Activated CD4-positive, alpha-beta T cell treated with anti-CD3 and anti-CD28 coated beads for 24 hours (primary cell): ENCODE measurements at regions not wholly inside any gene's neighbourhood (a gene's known extent, or its start where the extent isn't known, plus 50 kb on each side); places are given as distances from the start of the nearest gene placed in this dataset.
A peak's percentile ranks its signal among the peaks of the same experiment; 100 is the strongest.

Source experiments
- DNase-seq, 2 donors: peaks; one replicate each; pipeline ENCODE4 v3.0.0-alpha.2; 2020; ENCODE audit warnings: low read depth in 2 of 2

DNA sequence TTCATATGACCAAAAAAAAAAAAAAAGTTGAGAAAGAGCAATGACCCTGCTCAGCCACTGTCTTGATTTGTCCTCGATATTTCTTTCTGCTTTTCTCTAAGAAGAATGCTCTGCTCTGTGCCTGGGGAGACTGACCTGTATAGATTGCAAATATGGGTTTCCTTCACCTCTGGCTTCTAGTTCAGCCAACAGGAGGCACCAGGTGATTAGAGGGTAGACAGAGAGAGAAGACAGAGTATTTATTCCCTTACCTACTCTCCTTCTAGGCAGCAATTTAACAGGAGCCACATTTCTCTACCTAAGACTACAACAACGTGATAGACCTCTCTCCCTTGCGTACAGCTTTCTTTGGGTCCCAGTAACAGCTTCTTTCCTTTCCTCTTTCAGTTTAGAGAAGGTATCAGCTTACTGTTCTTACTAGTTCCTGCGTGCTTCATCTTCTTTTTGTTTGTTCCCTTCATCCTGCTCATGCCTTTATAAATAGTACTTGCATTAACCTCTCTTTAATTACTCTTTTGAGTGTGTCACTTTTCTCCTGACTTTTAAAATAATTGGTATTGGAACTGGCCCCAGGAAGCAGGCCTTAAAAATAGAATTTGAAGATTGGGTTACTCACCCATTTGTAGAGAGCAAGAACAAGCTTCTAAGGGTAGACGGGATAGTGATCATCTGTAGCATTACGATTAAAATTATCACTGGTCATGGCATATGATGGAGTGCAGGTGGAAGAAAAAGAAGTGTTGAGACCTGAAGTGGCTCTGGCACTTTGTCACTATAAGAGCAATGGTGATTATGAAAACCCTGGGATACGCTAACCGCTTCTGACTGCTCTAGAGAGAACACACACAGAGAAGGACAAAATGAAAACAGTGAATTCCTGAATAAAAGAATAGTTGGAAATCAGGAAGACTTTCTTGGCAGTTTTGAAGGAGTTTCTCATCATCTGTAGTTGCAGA lies 161.2 kb upstream of the FSTL4 start:
- no peak for DNase-seq

DNA sequence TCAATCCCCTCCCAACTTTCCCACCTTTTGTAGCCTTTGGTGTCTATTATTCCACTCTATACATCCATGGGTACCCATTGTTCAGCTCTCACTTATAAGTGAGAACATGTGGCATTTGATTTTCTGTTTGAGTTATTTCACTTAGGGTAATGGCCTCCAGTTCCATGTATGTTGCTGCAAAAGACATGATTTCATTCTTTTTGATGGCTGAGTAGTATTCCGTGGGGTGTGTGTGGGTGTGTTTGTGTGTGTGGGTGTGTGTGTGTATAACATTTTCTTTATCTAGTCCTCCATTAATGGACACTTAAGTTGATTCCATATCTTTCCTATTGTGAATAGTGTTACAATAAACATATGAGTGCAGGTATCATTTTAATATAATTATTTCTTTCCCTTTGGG lies 157.5 kb upstream of the FSTL4 start:
- no peak for DNase-seq

DNA sequence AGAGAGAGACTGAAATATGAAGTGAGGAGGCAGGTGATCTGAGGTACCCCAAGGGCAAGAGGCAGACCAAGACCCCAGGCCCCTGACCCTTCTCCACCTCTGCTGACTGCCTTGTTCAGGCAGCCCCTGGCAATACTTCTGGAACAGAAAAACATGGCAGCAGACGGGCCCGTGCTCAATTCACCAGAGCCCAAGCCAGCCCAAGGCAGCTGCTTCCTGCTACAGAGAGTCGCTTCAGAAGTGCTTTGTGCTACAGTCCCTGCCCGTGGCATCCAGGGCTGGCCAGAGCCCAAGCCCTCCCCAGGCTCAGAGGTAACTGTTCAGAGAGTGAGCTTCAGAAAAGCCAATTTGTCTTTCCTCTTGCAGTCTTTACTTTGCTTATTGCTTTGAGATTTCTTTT lies 151.4 kb upstream of the FSTL4 start:
- no peak for DNase-seq

DNA sequence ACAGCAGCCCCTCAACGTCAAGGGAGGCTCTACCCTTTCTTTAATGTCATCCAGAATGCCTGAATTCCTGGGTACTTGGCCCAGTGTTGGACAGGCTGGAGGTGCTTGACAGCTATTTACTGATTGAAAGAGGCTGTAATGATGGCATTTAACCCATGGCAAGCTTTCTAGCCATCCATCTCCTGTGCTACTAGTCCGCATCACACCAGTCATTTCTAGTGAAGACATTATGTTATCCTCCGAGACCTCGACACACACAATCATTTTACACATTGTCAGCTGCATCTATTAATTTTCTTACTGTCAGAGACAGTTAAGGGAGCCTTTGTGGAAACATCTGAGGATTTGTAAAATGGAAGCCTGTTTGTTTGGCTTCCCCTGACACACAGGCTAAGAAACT lies 149.3 kb upstream of the FSTL4 start:
- DNase-seq: no peak

DNA sequence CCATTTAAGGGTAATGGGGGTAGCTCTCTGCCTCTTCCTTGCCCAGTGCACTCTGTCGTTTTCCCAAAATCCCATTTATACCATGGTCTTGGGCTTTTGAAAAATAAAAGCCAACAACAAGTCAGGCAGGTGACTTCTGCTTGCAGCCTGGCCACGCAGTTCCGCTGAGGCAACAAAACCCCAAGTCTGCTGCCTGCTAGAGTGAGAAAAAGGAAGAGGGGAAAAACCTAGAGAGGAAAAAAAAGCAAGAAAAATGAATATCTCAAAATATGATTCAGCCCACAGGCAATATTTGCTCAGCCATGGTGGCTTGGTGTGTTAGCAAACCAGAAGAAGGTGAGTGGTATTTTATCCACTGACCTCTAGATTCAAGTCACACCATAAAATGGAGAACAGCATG lies 148.2 kb upstream of the FSTL4 start:
- no peak for DNase-seq

DNA sequence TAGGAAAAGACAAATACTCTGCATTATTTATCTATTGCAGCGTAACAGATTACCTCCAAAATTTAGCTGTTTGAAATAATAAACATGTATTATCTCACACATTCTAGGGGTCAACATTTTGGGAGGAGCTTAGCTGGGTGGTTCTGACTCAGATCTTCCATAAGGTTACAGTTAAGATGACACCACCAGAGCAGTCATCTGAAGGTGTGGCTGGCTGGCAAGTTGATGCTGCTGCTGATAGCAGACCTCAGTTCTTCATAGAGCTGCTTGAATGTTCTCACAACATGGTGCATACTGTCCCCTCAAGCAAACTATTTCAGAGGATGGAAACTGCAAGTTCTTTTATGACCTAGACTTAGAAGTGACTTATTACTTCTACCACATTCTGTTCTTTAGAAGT lies 146.3 kb upstream of the FSTL4 start:
- DNase-seq: no peak

DNA sequence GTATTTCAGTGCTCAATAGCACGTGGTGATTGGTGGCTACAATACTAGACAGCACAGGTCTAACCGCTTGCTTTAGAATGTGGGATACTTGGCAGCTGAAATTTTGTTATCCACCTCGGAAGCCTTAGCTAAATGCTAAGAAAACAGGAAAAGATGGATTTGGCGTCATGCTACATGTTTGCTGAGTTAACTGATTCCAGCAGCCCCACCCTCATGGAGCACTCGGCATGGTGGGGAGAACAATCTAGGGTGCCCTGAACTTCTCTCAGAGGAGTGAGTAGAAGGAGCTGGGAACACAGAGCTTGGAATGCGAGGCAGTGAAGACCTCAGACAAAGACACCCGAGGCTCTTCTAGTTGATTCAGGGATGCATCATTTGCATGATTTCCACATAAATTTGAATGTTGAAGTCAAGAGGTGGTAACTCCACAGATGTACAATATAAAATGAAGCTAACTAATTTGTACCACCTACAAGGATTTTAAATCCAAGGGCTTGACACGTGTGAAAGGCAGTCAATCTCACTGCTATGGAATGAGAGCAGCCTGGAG lies 145.1 kb upstream of the FSTL4 start:
- DNase-seq: no peak

DNA sequence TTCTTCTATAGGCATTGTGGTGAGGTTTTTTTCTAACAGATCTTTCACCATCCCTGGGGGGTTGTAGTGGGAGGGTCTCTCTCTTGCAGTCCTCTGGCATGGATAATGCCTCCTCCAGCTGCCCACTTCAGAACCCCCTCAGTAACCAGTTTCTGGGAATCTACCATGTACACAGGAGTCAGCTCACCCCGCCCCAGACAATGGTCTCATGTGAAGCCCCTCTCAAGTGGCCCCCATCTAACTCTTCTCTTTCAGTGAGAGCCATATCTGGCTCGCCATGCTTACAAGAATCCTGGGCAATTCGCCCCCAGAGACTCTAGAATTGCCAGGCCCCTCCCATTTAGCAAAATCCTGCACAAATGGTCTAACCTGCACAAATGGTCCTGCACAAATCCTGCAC lies 144.4 kb upstream of the FSTL4 start:
- no peak for DNase-seq

DNA sequence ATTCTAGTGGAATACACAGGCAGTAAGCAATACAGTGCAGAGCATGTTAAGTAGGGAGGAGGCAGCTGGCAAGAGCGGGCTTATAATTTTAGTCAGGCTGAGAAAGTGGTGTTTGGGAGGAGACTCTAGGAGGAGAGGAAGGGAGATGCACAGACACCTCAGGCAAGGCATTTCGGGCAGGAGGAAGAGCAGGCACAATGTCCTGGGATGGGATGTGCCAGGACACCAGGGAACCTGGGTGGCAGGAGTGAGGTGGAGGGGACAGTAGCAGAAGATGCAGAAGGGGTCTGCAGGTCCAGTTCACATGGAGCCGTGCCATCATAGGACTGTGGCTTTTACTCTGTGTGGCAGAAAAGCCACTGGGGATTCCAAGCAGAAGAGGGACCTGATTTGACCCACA lies 143.7 kb upstream of the FSTL4 start:
- DNase-seq: no peak

DNA sequence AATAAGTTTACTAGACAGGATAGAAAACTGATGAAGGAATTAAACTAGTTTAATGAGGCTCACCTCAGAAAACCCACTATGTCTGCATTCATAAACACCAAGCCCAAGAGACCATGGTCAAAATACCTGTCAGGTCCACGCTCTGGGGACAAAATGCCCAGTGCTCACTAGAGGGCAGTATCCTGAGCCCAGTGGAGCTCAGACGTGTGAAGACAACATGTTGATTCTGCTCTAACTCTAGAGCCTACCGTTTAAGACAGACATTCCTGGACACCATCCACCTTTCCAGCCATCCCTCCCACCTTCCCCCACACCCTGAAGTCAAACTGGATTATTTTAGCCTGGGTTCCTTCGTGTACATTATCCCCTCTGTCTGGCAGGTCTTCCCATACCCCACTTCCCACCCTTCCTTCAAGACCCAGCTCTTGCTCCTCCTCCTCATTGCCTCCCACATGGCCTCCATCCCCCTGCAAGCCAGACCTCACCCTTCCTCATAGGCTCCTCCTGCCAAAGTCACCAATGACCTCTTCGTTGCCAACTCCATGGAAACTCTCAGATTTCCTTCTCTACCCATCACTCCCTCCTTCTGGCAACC lies 142.3 kb upstream of the FSTL4 start:
- DNase-seq: peak in 1 of 2 donors; percentile 1

DNA sequence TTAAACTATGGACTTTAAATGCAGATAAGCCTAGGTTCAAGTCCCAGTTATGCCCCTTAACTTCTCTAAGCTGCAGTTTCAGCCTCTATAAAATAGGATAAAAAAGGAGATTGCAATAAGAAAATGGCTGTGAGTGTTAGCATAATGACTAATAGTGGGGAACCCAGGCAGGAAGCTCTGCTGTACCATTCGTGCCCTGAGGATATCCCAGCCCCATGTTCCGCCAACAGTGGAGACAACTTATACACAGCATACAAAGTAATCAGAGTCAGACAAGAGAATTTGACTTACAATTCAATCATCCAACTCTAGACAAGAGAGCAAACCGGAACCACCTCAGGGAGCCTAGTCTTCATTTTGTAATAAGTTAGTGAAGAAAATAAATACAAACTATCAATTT lies 141.5 kb upstream of the FSTL4 start:
- DNase-seq: no peak

DNA sequence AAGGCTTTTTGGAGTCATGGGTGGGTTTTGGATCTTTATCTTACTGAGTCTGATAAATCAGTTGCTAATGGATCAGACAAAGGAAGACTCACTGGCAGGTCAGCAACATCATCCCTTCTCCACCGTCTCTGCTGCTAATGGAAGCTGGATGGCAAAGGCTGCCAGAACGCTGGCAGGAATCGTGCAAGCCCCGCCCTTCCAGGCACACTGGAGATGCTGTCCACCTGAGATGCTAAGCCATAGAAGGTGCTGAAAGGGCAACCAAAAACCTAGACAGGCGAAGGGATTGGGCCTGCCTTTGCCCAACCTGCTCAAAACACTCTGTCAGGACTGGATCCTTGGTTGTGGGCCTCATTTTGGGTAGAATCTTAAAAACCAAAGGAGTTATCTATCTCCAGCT lies 139.5 kb upstream of the FSTL4 start:
- no peak for DNase-seq

DNA sequence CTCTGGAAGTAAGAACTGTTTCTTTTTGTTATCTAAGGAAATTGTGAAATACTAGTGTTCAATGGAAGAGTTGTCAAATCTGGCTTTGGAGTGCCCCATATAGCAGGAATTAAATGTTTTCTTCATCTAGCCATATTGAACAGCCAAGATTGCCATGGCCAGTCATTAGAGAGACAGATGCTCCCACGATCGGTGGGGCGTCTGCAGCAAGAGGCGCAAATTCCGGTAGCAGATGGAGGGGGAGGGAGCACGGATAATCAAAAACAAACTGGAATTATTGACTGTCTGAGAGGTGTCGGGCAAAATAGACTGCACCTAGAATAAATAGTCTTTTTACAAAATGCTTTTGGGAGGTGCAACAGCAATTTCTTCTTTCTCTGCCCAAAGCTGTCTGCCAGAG lies 139.1 kb upstream of the FSTL4 start:
- no peak for DNase-seq

DNA sequence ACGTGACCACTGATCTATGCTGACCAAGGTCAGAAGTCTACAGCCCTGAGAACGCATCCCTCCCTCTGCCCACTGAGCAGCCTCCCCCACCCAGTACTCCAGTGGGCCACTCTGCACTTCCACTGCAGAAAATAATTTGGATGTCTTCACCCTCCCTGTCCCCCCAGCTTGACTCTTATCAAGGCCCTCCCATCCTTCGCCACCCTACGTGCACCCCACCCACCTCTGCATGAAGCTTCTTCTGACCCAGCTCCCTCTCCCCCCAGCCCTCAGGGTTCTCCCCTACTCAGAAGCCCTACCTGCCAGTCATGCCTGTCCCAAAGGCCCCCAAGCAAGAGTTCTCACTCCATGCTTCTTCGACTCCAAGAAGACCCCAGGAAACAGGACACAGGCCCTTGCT lies 138.5 kb upstream of the FSTL4 start:
- DNase-seq: no peak

DNA sequence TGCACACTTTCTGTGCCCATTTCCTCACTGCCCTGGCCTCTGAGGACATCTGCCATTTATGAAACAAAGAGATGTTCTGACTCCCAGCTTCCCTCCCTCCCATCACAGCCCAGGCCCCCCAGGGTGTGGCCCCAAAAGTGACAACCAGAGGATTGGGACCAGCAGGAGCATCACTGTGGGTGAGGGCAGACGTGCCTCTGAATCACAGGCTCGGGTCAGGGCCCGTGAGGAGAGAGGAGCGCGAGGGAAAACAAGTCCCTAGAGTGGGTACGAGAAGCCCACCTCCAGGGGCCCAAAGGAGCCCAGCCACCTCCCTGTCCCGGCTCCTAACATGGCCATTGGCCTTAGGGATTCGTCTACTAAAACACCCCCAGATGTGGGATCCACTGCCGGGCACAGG lies 138.0 kb upstream of the FSTL4 start:
- no peak for DNase-seq

DNA sequence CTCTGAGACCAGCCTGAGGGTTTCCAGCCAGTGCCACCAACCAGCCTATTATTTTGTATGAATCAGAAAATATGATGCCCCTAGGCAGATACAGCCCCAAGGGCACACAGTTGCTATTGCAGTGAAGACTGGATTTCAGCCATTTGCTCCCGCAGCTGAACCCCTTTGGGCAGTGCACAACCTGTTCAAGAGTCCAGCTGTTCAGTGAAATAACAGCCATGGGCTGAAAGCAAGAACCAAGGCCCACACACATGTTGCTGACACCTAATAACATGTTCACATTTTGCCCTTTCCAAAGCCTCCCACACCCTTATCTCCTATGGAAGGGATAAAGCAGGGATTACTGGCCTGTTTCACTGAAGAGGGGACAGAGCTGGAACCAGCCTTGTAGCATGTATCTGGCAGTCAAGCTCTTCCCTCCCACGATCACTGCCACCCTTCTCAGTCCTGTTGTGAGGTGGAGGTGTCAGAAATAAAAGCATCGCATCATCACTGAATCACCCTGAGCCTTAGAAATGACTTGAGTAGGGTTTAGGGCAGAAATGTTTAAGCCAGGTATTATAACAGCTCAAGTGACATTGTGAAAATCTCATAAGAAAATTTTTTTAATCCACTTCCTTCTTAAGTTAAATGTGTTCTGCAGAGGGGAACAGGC lies 137.1 kb upstream of the FSTL4 start:
- no peak for DNase-seq

DNA sequence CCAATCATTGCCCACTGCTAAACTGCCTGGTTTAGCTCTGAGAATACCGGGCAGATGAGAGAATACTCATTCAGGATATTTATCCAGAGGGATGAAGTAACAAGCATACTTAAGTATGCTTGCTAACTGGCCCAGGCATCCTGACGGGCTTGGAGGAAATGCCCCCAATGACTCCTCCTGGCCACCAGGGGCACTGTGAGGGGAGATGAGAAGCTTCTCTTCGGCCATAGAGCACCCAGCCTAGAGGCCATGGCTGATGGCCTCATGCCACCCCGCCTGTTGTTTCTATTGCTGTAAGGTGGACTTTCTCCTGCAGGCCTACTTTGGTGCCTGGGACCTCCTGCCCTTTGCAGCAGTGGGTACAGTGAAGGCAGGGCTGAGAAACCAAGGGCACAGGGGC lies 134.5 kb upstream of the FSTL4 start:
- peak in 1 of 2 donors; percentile 3 for DNase-seq

DNA sequence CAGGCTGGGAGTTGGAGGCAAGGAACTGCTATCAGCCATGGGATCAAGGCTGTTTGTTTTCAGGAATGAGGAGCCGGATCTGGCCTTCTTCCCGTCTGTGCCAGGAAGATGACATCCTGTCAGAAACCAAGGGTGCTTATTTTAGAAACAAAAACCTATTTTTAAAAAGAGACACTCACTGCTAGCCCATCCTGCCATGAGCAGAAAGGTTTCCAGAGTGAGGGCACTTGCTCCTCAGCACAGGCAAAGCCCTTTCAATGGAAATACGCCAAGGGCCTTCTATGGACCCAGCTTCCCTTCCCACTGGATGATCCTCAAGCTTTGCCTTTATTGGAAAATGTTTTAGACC lies 132.6 kb upstream of the FSTL4 start:
- no peak for DNase-seq

DNA sequence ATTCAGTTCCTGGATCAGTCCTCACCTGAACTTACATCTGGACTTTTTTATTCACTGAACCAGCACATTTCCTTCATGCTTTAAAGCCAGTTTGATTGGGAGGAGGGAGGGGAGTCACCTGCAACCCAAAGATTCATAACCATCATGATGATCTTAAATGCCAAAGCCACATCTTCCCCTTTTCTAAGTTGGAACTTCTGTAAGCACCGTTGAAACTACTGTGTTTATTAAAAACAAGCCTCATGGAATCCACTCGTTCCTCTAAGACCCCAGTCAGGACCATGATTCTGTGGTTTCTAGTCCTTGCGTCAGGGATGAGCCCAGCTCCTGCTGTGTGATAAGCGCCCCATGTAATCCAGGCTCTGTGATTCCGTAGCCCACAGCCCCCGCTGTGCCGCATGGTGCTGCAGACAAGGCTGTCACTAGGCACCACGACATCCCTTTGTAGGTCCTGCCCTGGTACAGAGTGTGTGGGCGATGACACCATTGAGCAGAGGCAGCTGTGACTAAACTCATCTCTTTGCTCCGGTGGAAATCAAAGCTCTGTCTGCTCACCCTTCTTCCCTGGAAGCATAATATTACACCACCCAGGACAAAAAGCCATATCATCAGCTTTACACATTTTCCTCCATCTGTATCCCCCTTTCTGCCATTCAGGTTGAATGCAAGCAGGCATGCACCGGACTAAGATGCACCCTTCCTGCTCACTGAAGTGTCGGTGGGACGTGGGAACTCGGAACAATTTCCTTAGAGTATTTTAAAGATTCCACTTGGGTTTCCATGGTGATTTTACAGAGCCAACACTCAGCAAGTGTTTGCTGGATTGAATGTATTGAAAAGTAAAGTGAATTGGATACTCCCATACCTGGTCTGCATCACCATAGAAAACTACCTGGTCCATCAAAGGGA lies 132.0 kb upstream of the FSTL4 start:
- DNase-seq: no peak

DNA sequence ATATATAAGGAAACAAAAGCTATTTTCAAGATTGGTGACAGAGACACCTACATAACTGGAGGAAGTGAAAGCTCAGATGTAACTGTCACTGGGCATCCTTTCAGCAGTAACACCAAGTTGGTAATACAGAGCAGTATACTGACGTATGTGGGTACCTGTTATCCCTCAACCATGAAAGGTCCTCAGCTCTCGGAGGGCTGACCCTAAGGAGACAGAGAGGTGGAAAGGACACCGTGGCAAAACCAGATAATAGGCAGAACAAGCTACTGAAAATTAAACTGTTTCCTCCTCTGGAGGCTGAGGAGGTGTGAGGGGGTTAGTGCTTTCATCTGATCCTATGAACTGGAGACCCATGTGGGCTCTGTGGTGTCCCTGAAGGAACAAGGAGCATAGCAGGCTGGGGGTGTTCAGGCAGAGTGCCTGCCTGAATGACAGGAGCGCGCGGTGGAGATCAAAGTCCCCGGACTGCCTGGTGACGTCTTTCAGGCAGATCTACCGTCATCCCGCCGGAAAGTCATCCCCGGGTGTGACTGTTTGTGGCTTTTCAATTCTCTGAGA lies 130.2 kb upstream of the FSTL4 start:
- no peak for DNase-seq

DNA sequence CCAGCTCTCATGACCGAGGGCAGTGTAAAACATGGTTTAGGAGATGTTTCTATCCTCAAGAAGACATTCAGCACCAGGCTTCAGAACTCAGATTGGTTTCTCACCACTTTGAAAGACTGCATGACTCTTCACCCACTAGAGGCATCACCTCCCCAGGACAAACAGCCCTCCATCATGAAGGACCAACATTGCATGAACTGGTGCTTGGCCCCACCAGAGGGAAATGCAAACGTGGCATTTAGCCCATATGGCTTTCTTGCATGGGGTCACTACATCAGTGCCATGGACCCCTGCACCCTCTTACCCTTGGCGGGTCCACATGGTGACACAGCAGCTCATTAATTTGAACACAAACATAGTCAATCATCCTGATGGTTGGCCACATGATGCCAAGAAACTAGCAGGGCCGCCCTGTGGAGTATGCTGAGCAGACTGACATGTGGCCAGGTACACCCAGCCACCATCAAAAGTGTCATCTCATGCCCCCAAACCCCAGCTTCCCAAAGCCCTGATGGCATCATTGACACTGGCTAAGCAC lies 129.5 kb upstream of the FSTL4 start:
- no peak for DNase-seq
